Osteoblast (primary cell): ENCODE measurements at regions not wholly inside any gene's neighbourhood (a gene's known extent, or its start where the extent isn't known, plus 50 kb on each side); places are given as distances from the start of the nearest gene placed in this dataset.

Experiments
- DNase-seq: peaks from one replicate; pipeline ENCODE4 v3.0.0; 2011; ENCODE audit warnings: low spot score, mixed read lengths; ENCODE audit not compliant: insufficient read length; ENCODE audit errors: missing footprints
- H2AFZ ChIP-seq: 2 replicates; pipeline ENCODE4 v1.6.0; 2011; ENCODE audit warnings: mild to moderate bottlenecking, low read length
- H3K27ac ChIP-seq: 2 replicates; pipeline ENCODE4 v1.5.1; 2011; ENCODE audit warnings: mild to moderate bottlenecking, low read depth, low read length, moderate library complexity
- H3K27me3 ChIP-seq: 2 replicates; pipeline ENCODE4 v1.6.0; 2012; ENCODE audit warnings: mild to moderate bottlenecking, control low read depth, inconsistent platforms, low read length, moderate library complexity; ENCODE audit not compliant: insufficient read depth
- H3K36me3 ChIP-seq: 2 replicates; pipeline ENCODE4 v1.5.1; 2011; ENCODE audit warnings: mild to moderate bottlenecking, low read length, control low read depth, moderate library complexity; ENCODE audit not compliant: insufficient read depth
- H3K4me1 ChIP-seq: 2 replicates; pipeline ENCODE4 v1.5.1; 2011; ENCODE audit warnings: mild to moderate bottlenecking, low read length, control low read depth, moderate library complexity; ENCODE audit not compliant: insufficient read depth
- H3K4me2 ChIP-seq: 2 replicates; pipeline ENCODE4 v1.6.0; 2011; ENCODE audit warnings: mild to moderate bottlenecking, low read length; ENCODE audit not compliant: insufficient read depth
- H3K4me3 ChIP-seq: fragments of 200-600 bp; sonication (generic); 3 replicates; pipeline ENCODE4 v1.5.1; 2012; ENCODE audit warnings: mild to moderate bottlenecking, low read length, inconsistent platforms; ENCODE audit not compliant: insufficient read depth
- H3K79me2 ChIP-seq: 2 replicates; pipeline ENCODE4 v1.6.0; 2012; ENCODE audit warnings: mild to moderate bottlenecking, low read length, control low read depth, inconsistent platforms; ENCODE audit not compliant: insufficient read depth
- H3K9me3 ChIP-seq: 2 replicates; pipeline ENCODE4 v1.5.1; 2011; ENCODE audit warnings: low read depth, low read length, control low read depth
- H4K20me1 ChIP-seq: 2 replicates; pipeline ENCODE4 v1.6.0; 2012; ENCODE audit warnings: mild to moderate bottlenecking, low read length, control low read depth; ENCODE audit not compliant: insufficient read depth
- TF ChIP-seq, protein P1 (sequence below): IDR thresholded peaks from 2 replicates; pipeline ENCODE4 v1.5.1; 2011; ENCODE audit warnings: mild to moderate bottlenecking, low read depth, low read length, moderate library complexity; ENCODE audit errors: extremely low read depth

DNA sequence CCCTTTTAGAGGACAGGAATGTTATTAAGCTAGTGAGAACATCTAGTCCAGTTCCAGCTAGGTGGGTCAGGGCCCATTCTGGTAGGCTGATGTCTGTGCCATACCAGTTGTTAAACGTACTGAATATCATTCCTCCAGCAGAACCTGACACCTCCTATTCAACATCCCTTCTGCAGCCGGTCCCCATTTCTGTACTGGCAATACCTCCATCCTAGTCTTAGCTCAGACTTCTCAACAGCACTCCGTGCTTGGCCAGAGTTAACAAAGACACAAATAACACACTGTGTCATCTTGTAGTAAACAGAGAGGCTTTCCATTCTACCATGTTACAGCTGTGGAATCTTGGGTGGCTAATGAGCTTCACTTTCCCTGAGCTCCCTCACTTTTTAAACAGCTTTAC lies 94.3 kb upstream of the PDE3A start:
- DNase-seq, result no peak
- TF ChIP-seq, protein P1, sequence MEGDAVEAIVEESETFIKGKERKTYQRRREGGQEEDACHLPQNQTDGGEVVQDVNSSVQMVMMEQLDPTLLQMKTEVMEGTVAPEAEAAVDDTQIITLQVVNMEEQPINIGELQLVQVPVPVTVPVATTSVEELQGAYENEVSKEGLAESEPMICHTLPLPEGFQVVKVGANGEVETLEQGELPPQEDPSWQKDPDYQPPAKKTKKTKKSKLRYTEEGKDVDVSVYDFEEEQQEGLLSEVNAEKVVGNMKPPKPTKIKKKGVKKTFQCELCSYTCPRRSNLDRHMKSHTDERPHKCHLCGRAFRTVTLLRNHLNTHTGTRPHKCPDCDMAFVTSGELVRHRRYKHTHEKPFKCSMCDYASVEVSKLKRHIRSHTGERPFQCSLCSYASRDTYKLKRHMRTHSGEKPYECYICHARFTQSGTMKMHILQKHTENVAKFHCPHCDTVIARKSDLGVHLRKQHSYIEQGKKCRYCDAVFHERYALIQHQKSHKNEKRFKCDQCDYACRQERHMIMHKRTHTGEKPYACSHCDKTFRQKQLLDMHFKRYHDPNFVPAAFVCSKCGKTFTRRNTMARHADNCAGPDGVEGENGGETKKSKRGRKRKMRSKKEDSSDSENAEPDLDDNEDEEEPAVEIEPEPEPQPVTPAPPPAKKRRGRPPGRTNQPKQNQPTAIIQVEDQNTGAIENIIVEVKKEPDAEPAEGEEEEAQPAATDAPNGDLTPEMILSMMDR, result no peak
- Histone ChIP-seq H3K4me3 (no peak overlapping the region), H4K20me1 (no peaks in the 10 kb centered on the region), H3K4me2 (no peak overlapping the region), H3K27ac (no peak overlapping the region), H3K36me3 (no peaks in the 10 kb centered on the region), H2AFZ (no peak overlapping the region), H3K9me3 (no peaks in the 10 kb centered on the region), H3K4me1 (no peaks in the 10 kb centered on the region), H3K27me3 (no peaks in the 10 kb centered on the region), H3K79me2 (no peaks in the 10 kb centered on the region)

DNA sequence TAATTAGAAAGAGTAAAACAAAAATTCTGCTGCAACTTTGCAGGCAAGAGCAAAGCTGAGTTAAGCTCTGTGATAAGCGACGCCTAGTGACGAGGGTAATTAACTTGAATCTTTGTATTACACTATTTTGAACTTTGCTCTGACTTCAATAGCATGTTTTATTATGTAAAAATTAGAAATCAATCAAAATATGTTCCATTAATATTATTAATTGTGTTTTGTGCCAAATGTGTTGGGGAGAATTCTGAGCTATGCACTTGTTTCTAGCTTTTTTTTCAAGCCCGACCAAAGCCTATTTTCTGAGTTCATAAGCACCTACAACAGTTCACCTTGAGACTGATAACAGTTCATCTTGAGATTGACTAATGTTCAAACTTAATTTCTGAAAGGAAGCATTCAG lies 90.1 kb upstream of the PDE3A start:
- H3K27me3 ChIP-seq, result no peaks in the 10 kb centered on the region
- no peaks in the 10 kb centered on the region for H3K9me3 ChIP-seq
- TF ChIP-seq, protein P1, result no peak

DNA sequence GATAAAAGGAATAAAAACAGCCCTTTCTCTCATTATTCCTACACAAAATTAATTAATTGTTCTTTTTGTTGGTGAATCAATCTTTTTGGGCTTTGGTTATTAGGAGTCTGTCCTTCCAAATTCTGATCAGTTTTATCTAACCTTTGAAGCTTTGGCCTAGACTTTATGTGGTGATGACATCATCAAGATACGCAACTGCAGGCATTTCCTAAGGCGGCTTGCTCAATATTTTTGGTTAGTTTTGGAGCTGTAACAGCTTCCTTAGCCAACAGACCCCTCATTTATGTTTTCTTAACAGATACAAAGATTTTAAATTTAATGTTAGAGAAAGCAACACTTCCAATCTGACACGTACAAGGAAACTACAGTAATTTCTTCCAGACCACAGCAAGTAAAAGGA lies 87.8 kb upstream of the PDE3A start:
- H3K36me3 ChIP-seq, result no peaks in the 10 kb centered on the region
- H3K27ac ChIP-seq, result peak overlapping the region; percentile 40
- no peaks in the 10 kb centered on the region for H3K79me2 ChIP-seq
- TF ChIP-seq, protein P1, result no peak
- peak overlapping the region; percentile 33 for H3K4me2 ChIP-seq
- no peaks in the 10 kb centered on the region for H3K27me3 ChIP-seq
- no peak for DNase-seq
- H3K4me3 ChIP-seq, result no peak overlapping the region
- H3K4me1 ChIP-seq, result no peaks in the 10 kb centered on the region
- peak overlapping the region; percentile 58 for H2AFZ ChIP-seq
- no peaks in the 10 kb centered on the region for H3K9me3 ChIP-seq
- H4K20me1 ChIP-seq, result no peaks in the 10 kb centered on the region

More for the DNA sequence above, 90.1 kb upstream of the PDE3A start:
- H3K79me2 ChIP-seq, result no peaks in the 10 kb centered on the region
- no peak overlapping the region for H3K4me2 ChIP-seq
- H3K4me1 ChIP-seq, result no peaks in the 10 kb centered on the region
- H3K36me3 ChIP-seq, result no peaks in the 10 kb centered on the region
- no peak overlapping the region for H2AFZ ChIP-seq
- no peak overlapping the region for H3K27ac ChIP-seq
- no peaks in the 10 kb centered on the region for H4K20me1 ChIP-seq
- DNase-seq, result no peak
- no peak overlapping the region for H3K4me3 ChIP-seq

DNA sequence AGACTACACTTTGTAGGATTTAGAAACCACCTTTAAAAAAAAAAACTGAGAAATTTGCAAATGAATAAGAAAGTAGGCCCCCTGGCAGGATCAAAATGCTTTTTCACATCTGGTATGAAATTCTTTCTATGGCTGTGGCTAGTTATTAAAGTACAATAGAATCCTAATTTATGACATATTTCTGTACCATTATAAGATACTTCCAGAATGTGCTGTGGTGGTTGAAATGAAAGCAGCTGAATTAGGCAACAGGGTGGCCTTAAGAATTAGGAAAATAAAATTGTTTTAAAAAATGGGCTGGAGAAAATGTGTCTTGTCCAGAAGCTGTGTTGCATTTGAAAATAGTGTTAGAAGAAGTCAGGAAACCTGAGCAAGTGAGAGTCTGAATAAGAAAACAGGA lies 85.9 kb upstream of the PDE3A start:
- no peaks in the 10 kb centered on the region for H3K36me3 ChIP-seq
- peak overlapping the region; percentile 18 for H2AFZ ChIP-seq
- TF ChIP-seq, protein P1, result no peak
- no peaks in the 10 kb centered on the region for H3K27me3 ChIP-seq
- no peaks in the 10 kb centered on the region for H3K79me2 ChIP-seq
- no peaks in the 10 kb centered on the region for H3K4me1 ChIP-seq
- no peaks in the 10 kb centered on the region for H3K9me3 ChIP-seq
- no peak overlapping the region for H3K27ac ChIP-seq
- DNase-seq, result no peak
- no peaks in the 10 kb centered on the region for H4K20me1 ChIP-seq
- H3K4me3 ChIP-seq, result no peak overlapping the region
- H3K4me2 ChIP-seq, result no peak overlapping the region
